Uterus (tissue), 3 donors: ENCODE measurements at regions not wholly inside any gene's neighbourhood (a gene's known extent, or its start where the extent isn't known, plus 50 kb on each side); places are given as distances from the start of the nearest gene placed in this dataset.

Source experiments
- DNase-seq, 2 donors: peaks; one replicate each; pipeline ENCODE4 v3.0.0-alpha.2; 2019 to 2020
- H3K27ac ChIP-seq, 2 donors: fragments of 200-600 bp; sonication (generic); 1 replicate in 1 of 2; 2 replicates in 1 of 2; pipeline ENCODE4 v1.5.1; 2016 to 2018
- H3K27me3 ChIP-seq, 2 donors: fragments of 200-600 bp; sonication (generic); one replicate each; pipeline ENCODE4 v1.5.1; 2018 to 2019; ENCODE audit warnings: control low read depth in 1 of 2
- H3K36me3 ChIP-seq, 2 donors: fragments of 200-600 bp; sonication (generic); one replicate each; pipeline ENCODE4 v1.5.1; 2019; ENCODE audit warnings: control low read depth in 1 of 2
- H3K4me1 ChIP-seq, 2 donors: fragments of 200-600 bp; sonication (generic); one replicate each; pipeline ENCODE4 v1.5.1; 2018 to 2019; ENCODE audit warnings: control low read depth in 1 of 2
- H3K4me3 ChIP-seq, 2 donors: fragments of 200-600 bp; sonication (generic); 1 replicate in 1 of 2; 2 replicates in 1 of 2; pipeline ENCODE4 v1.5.1; 2018 to 2019; ENCODE audit warnings: mild to moderate bottlenecking in 1 of 2
- H3K9me3 ChIP-seq, 2 donors: fragments of 200-600 bp; sonication (generic); one replicate each; pipeline ENCODE4 v1.5.1; 2019; ENCODE audit warnings: control low read depth in 1 of 2
- POLR2A ChIP-seq, 2 donors: fragments of 450-650 bp; IDR thresholded peaks; one replicate each; pipeline ENCODE4 v1.6.1; 2016; ENCODE audit warnings: antibody characterized with exemption in 2 of 2, mild to moderate bottlenecking in 1 of 2, moderate library complexity in 1 of 2
- intact Hi-C: fragments of 100-400 bp; cut with DNase I; formaldehyde crosslinking; loops from one replicate; pipeline ENCODE4 v1.15.1; 2023; ENCODE audit warnings: low total_unique reads
- TF ChIP-seq, protein P1 (sequence below), 4 experiments: fragments of 200-600 bp in 2 of 4; fragments of 450-650 bp in 2 of 4; sonication (generic) in 2 of 4; IDR thresholded peaks; one replicate each; pipeline ENCODE4 v1.5.1; 2016 to 2019; ENCODE audit warnings: antibody characterized with exemption in 4 of 4, mild to moderate bottlenecking in 2 of 4, moderate library complexity in 1 of 4
- donor health status: DM: yes; HTN: yes; CAD: no.

DNA sequence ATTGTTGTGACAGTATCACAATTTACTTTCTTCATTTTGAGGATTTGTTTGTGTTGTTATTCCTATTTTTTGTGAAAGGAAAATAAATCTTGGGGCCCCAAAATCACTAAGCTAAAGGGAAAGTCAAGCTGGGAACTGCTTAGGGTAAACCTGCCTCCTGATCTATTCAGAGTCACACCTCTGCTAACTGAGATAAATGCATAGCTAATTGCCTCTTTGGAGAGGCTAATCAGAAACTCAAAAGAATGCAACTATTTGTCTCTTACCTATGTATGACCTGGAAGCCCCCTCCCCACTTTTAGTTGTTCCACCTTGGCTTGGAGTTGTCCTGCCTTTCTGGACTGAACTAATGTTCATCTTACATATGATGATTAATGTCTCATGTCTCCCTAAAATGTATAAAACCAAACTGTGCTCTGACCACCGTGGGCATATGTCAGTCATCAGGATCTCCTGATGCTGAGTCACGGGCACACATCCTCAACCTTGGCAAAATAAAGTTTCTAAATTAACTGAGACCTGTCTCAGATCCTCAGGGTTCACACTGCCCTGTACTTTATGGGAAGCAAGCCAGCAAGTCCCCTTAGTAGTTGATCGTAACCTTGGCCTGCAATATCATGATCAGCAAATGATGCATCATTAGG lies 523.2 kb upstream of the GOLIM4 start:
- Histone ChIP-seq H3K27ac (no peak overlapping the region), H3K4me1 (no peaks in the 10 kb centered on the region), H3K9me3 (no peaks in the 10 kb centered on the region), H3K4me3 (no peak overlapping the region), H3K36me3 (no peaks in the 10 kb centered on the region), H3K27me3 (no peaks in the 10 kb centered on the region)
- TF ChIP-seq, protein P1, sequence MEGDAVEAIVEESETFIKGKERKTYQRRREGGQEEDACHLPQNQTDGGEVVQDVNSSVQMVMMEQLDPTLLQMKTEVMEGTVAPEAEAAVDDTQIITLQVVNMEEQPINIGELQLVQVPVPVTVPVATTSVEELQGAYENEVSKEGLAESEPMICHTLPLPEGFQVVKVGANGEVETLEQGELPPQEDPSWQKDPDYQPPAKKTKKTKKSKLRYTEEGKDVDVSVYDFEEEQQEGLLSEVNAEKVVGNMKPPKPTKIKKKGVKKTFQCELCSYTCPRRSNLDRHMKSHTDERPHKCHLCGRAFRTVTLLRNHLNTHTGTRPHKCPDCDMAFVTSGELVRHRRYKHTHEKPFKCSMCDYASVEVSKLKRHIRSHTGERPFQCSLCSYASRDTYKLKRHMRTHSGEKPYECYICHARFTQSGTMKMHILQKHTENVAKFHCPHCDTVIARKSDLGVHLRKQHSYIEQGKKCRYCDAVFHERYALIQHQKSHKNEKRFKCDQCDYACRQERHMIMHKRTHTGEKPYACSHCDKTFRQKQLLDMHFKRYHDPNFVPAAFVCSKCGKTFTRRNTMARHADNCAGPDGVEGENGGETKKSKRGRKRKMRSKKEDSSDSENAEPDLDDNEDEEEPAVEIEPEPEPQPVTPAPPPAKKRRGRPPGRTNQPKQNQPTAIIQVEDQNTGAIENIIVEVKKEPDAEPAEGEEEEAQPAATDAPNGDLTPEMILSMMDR (IDR thresholded peaks at IDR 0.05) = no peak
- TF ChIP-seq POLR2A (IDR thresholded peaks at IDR 0.05) = no peak
- intact Hi-C loops = no loop called here
- no peak for DNase-seq

DNA sequence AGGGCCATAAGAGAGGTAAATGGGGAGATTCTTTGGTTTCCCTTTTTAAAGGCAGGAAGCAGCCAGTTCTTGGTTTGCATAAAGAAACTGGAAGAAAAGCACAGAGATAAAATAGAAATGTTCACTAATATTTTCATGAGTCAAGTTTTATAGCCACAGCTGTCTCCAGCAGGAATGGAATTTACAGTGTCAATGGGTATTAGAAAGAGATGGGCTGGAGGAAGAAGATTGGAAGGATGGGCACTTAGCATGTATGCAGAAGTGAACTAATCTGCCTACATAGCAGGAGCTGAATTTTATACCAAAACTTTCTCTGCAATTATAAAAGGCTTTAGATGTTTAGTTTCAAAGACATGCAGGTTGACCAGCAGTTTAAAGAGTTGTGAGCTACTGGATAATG lies 521.9 kb upstream of the GOLIM4 start:
- intact Hi-C loops = no loop called here
- no peaks in the 10 kb centered on the region for H3K27me3 ChIP-seq

DNA sequence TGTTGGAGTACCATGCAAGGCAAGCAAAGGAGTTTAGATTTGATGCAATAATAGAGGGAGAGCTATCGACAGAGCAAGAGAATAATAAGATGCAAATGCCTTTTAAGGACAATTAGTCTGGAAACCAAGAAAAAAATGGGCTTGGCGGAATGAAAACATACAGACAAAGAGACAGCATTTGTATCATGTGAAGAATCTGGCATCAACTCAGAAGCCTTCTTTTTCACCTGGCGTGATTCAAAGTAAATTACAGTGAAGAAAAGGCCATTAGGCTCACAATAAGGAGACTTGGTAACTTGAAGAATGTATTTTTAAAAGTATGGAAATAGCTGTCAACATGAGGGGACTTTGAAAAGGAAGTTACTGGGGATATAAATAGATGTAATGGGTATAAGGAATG lies 521.2 kb upstream of the GOLIM4 start:
- no peak for DNase-seq
- Histone ChIP-seq H3K9me3 (no peaks in the 10 kb centered on the region), H3K4me1 (no peaks in the 10 kb centered on the region), H3K27me3 (no peaks in the 10 kb centered on the region), H3K27ac (no peak overlapping the region), H3K4me3 (no peak overlapping the region), H3K36me3 (no peaks in the 10 kb centered on the region)
- TF ChIP-seq POLR2A (IDR thresholded peaks at IDR 0.05) = no peak
- TF ChIP-seq, protein P1 (IDR thresholded peaks at IDR 0.05) = no peak
- intact Hi-C loops = no loop called here

More for the DNA sequence above, 521.9 kb upstream of the GOLIM4 start:
- no peaks in the 10 kb centered on the region for H3K9me3 ChIP-seq
- TF ChIP-seq, protein P1 (IDR thresholded peaks at IDR 0.05) = no peak
- no peak for TF ChIP-seq POLR2A (IDR thresholded peaks at IDR 0.05)
- H3K36me3 ChIP-seq = no peaks in the 10 kb centered on the region
- no peak overlapping the region for H3K4me3 ChIP-seq
- no peaks in the 10 kb centered on the region for H3K4me1 ChIP-seq
- DNase-seq = no peak
- H3K27ac ChIP-seq = no peak overlapping the region

DNA sequence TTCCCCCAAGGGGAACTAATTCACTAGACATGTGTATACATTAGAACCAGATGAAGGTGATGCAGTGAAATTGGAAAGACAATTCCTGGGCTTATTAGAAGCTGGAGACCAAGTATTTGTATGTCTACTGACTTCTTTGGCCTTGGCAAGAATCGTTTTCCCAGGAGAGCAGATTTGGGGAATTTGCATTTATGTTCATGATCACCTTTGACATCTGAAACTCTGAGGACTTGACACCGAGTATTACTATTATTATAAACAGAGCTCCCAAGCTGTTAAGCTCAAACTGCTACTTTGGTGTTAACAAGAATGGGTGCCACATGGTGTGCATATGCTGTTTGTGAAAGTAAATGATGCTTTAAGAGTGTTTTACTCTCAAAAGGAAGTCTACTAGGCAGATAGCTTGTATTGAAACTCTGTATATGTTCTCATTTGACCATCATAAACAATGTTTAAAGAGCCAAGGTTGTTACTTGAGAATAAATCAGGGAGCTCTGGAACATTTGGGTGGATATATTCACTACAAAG lies 519.8 kb upstream of the GOLIM4 start:
- DNase-seq = no peak
- H3K9me3 ChIP-seq = no peaks in the 10 kb centered on the region
- no peaks in the 10 kb centered on the region for H3K4me1 ChIP-seq
- intact Hi-C loops = no loop called here
- no peak overlapping the region for H3K27ac ChIP-seq
- H3K4me3 ChIP-seq = no peak overlapping the region
- no peaks in the 10 kb centered on the region for H3K27me3 ChIP-seq
- TF ChIP-seq, protein P1 (IDR thresholded peaks at IDR 0.05) = no peak
- no peak for TF ChIP-seq POLR2A (IDR thresholded peaks at IDR 0.05)
- no peaks in the 10 kb centered on the region for H3K36me3 ChIP-seq

DNA sequence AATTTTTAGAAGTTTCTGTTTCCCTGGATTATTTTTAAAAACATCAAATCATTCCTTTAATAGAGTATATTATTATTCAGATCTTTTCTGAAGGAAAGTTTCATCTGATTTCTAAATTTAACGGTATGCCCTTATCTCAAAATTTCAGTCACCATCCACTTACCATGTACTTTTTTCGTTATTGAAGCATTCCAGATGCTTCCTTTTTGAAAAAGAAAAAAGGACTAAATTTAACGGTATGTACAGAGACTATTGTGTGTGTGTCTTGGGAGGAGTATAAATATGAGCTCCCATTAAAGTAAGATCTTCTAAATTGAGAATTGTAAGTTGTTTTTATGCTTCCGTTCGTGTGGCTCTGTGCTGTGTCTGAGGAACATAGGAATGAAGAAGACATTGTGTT lies 517.4 kb upstream of the GOLIM4 start:
- intact Hi-C loops = no loop called here
- H3K4me3 ChIP-seq = no peak overlapping the region
- H3K4me1 ChIP-seq = no peaks in the 10 kb centered on the region
- no peaks in the 10 kb centered on the region for H3K27me3 ChIP-seq
- TF ChIP-seq, protein P1 (IDR thresholded peaks at IDR 0.05) = no peak
- no peak for TF ChIP-seq POLR2A (IDR thresholded peaks at IDR 0.05)
- no peak overlapping the region for H3K27ac ChIP-seq
- no peak for DNase-seq
- H3K9me3 ChIP-seq = no peaks in the 10 kb centered on the region
- no peaks in the 10 kb centered on the region for H3K36me3 ChIP-seq
